ENCODE measurements at regions not wholly inside any gene's neighbourhood (a gene's known extent, or its start where the extent isn't known, plus 50 kb on each side); places are given as distances from the start of the nearest gene placed in this dataset.
A peak's percentile ranks its signal among the peaks of the same experiment; 100 is the strongest.

GRCh38 chr22:48675141-48675829, 1152.4 kb downstream of the BRD1 start:
- H3K4me1 Mint-ChIP-seq, result peaks cover 4% of the 10 kb centered on the region
- no peaks in the 10 kb centered on the region for H3K27me3 Mint-ChIP-seq (ENCODE audit: low read depth)
- H3K36me3 Mint-ChIP-seq (ENCODE audit: low read depth), result peaks cover 23% of the 10 kb centered on the region
- H3K4me3 Mint-ChIP-seq, result no peak overlapping the region
- no peak overlapping the region for H3K27ac Mint-ChIP-seq (ENCODE audit: unreplicated experiment)
- no peak for DNase-seq (ENCODE audit: low read depth, low spot score)
- no peak for TF ChIP-seq CTCF (conservative IDR thresholded peaks at IDR 0.05)
- H3K9me3 Mint-ChIP-seq, result peaks cover 2% of the 10 kb centered on the region

- H3K4me3 Mint-ChIP-seq, result no peak overlapping the region
- peaks cover 2% of the 10 kb centered on the region for H3K9me3 Mint-ChIP-seq
- H3K4me1 Mint-ChIP-seq, result peaks cover 13% of the 10 kb centered on the region
- DNase-seq (ENCODE audit: low read depth, low spot score), result no peak
- H3K27me3 Mint-ChIP-seq (ENCODE audit: low read depth), result no peaks in the 10 kb centered on the region
- TF ChIP-seq CTCF (conservative IDR thresholded peaks at IDR 0.05), result no peak
- peaks cover 23% of the 10 kb centered on the region for H3K36me3 Mint-ChIP-seq (ENCODE audit: low read depth)
- no peak overlapping the region for H3K27ac Mint-ChIP-seq (ENCODE audit: unreplicated experiment)
Measured at GRCh38 chr22:48673806-48674500, 1153.7 kb downstream of the BRD1 start.

DNA sequence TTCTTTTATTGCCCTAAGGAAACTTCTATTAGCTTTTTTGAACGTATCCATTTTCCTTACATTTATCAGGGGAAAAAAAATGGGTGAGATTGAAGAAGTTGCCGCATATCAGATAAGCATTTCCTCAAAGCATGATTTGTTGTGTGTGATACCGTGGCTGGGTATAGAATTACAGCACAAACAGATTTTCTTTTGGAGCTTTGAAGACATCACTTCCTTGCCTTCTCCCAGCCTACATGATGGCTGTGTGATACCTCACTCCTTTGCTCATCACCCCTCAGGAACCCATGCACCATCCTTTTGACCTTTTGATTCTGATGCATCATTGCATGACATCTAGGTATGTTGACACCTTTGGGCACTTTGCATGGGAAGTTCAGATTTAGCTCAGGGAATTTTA, 1155.3 kb downstream of the BRD1 start:
- H3K4me3 Mint-ChIP-seq, result no peak overlapping the region
- no peaks in the 10 kb centered on the region for H3K27me3 Mint-ChIP-seq (ENCODE audit: low read depth)
- TF ChIP-seq CTCF (conservative IDR thresholded peaks at IDR 0.05), result no peak
- peaks cover 2% of the 10 kb centered on the region for H3K9me3 Mint-ChIP-seq
- peaks cover 23% of the 10 kb centered on the region for H3K36me3 Mint-ChIP-seq (ENCODE audit: low read depth)
- no peak overlapping the region for H3K27ac Mint-ChIP-seq (ENCODE audit: unreplicated experiment)
- H3K4me1 Mint-ChIP-seq, result peaks cover 13% of the 10 kb centered on the region
- DNase-seq (ENCODE audit: low read depth, low spot score), result no peak

DNA sequence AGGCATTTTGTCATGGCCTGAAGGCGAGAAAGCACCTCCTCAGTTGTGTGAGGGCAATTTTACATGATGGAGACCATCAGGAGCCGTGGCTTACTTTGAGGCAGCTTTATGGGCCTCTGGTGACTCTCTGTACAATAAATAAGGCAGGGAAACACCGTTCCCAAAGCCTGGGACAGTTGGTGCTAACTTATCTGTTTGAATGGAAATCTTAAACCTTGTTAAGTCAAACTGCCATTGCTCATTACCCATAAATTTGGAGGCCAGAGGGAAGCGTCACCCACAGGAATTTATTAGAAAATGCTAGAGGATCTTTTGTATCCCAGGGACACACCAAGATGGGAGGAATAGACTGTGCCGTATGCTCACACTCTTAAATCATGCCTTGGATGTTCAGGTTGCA, 1156.9 kb downstream of the BRD1 start:
- no peak overlapping the region for H3K4me3 Mint-ChIP-seq
- H3K4me1 Mint-ChIP-seq, result peaks cover 13% of the 10 kb centered on the region
- peaks cover 2% of the 10 kb centered on the region for H3K9me3 Mint-ChIP-seq
- no peak for DNase-seq (ENCODE audit: low read depth, low spot score)
- H3K27me3 Mint-ChIP-seq (ENCODE audit: low read depth), result no peaks in the 10 kb centered on the region
- peaks cover 23% of the 10 kb centered on the region for H3K36me3 Mint-ChIP-seq (ENCODE audit: low read depth)
- no peak overlapping the region for H3K27ac Mint-ChIP-seq (ENCODE audit: unreplicated experiment)
- TF ChIP-seq CTCF (conservative IDR thresholded peaks at IDR 0.05), result no peak

DNA sequence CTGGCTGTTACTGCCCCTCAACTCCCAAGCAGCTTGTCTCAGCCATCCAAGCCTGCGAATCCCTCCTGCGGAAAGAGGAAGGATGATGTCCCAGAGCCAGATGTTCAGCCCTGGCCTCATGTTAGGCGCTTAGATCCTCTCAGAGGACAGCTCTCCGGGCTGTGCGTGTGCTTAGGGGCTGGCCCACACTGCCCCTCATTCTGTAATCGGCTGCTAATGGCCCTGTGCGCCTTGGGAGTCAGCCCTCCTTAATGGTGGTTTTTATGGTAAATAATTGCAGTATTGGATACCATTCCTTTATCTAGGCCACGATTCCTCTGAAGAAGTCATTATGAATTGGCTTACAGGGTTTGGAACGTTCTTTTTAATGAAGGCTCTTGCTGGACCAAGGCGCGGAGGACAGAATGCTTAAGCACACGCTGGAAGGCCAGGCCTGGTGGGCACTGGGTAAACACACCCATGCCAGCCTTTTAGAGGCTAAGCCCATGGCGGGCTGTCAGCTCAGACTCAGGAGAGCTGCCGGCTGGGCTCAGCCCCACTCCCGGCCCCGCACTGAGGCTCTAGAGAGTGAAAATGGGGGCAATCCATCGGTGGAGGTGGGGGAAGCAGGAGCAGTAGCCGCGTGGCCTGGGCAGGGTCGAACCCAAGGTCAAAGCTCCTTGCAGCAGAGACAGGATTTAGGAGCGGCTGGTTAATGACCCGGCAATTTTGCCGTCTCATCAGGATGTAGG, 1157.5 kb downstream of the BRD1 start:
- no peaks in the 10 kb centered on the region for H3K27me3 Mint-ChIP-seq (ENCODE audit: low read depth)
- peak overlapping the region; percentile 67 for H3K27ac Mint-ChIP-seq (ENCODE audit: unreplicated experiment)
- TF ChIP-seq CTCF (conservative IDR thresholded peaks at IDR 0.05), result no peak
- no peak for DNase-seq (ENCODE audit: low read depth, low spot score)
- no peak overlapping the region for H3K4me3 Mint-ChIP-seq
- H3K36me3 Mint-ChIP-seq (ENCODE audit: low read depth), result peaks cover 26% of the 10 kb centered on the region
- peaks cover 13% of the 10 kb centered on the region for H3K4me1 Mint-ChIP-seq
- H3K9me3 Mint-ChIP-seq, result peaks cover 2% of the 10 kb centered on the region

Data from neural crest cell (in vitro differentiated cells).